ENCODE measurements at regions not wholly inside any gene's neighbourhood (a gene's known extent, or its start where the extent isn't known, plus 50 kb on each side); places are given as distances from the start of the nearest gene placed in this dataset.

- no peak overlapping the region for H3K4me3 ChIP-seq (ENCODE audit: low read depth, low read length)
- no peak for TF ChIP-seq CTCF (IDR thresholded peaks at IDR 0.05; ENCODE audit: low read depth, low read length, missing control alignments)
- no peak for DNase-seq (ENCODE audit: low read depth)
These were observed 163.6 kb upstream of the PRLR start for GRCh38 chr5:35393901-35394300.

- no peak for TF ChIP-seq CTCF (IDR thresholded peaks at IDR 0.05; ENCODE audit: low read depth, low read length, missing control alignments)
- no peak for DNase-seq (ENCODE audit: low read depth)
- no peak overlapping the region for H3K4me3 ChIP-seq (ENCODE audit: low read depth, low read length)
These were observed 154.4 kb upstream of the PRLR start for GRCh38 chr5:35384658-35385057.

- TF ChIP-seq CTCF (IDR thresholded peaks at IDR 0.05; ENCODE audit: low read depth, low read length, missing control alignments): no peak
- DNase-seq (ENCODE audit: low read depth): no peak
- H3K4me3 ChIP-seq (ENCODE audit: low read depth, low read length): no peak overlapping the region
These were observed 152.8 kb upstream of the PRLR start for GRCh38 chr5:35383041-35383440.

DNA sequence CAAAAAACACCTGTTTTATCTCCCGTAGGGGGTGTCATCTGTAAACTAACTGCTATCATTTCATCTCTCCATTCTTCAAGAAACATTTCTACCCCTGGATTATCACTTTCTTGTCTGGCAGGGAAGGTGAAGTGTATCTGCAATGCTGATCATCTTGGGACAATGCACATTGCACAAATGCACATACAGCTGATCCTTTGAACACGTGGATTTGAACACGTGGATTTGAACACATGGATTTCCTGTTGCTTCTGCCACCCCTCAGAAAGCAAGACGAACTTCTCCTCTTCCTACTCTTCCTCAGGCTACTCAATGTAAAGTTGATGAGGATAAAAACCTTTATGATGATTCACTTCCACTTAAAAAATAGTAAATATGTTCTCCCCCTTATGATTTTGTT lies 147.4 kb upstream of the PRLR start:
- H3K4me3 ChIP-seq (ENCODE audit: low read depth, low read length): no peak overlapping the region
- no peak for DNase-seq (ENCODE audit: low read depth)
- TF ChIP-seq CTCF (IDR thresholded peaks at IDR 0.05; ENCODE audit: low read depth, low read length, missing control alignments): no peak

DNA sequence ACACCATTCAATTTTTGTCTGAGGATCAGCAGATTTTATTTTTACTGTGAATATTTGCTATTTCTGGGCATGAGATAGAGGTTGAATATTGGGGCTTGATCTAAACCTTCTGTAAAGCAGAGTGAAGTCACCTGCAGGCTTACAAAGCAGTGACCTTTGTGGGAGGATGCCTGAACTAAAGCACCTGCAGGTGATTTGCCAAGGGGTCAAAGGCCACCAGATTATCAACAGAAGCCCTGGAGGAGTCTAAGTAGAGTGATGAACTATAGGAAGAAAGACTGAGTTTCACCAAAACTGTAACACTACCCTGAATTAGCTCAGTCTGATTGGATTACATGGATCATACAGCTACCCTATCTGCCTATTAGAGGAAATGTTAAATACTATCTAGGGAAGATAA lies 144.3 kb upstream of the PRLR start:
- TF ChIP-seq CTCF (IDR thresholded peaks at IDR 0.05; ENCODE audit: low read depth, low read length, missing control alignments): no peak
- H3K4me3 ChIP-seq (ENCODE audit: low read depth, low read length): no peak overlapping the region
- no peak for DNase-seq (ENCODE audit: low read depth)

DNA sequence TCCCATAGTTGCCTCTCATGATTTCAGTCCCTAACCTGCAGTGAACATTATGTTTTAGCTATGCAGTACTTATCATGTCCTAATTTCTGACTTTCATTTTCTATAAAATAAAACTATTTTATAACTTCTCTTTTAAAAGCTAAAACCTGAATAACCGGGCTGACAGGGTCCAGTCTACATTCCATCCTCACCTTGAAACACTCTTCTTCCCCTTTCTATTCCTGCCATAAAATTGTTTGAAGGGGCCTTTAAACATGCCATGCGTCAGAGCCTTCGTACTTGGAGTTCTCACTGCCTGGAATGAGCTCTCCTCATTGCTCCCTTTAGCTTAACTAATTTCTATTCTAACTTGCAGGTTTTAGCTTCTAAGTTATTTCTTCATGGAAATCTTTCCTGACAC lies 143.0 kb upstream of the PRLR start:
- H3K4me3 ChIP-seq (ENCODE audit: low read depth, low read length): no peak overlapping the region
- no peak for DNase-seq (ENCODE audit: low read depth)
- no peak for TF ChIP-seq CTCF (IDR thresholded peaks at IDR 0.05; ENCODE audit: low read depth, low read length, missing control alignments)

GRCh38 chr5:35372482-35372881 lies 142.2 kb upstream of the PRLR start:
- no peak overlapping the region for H3K4me3 ChIP-seq (ENCODE audit: low read depth, low read length)
- TF ChIP-seq CTCF (IDR thresholded peaks at IDR 0.05; ENCODE audit: low read depth, low read length, missing control alignments): no peak
- no peak for DNase-seq (ENCODE audit: low read depth)

Measured in GM12864 (cell line).